ENCODE measurements at regions not wholly inside any gene's neighbourhood (a gene's known extent, or its start where the extent isn't known, plus 50 kb on each side); places are given as distances from the start of the nearest gene placed in this dataset.

DNA sequence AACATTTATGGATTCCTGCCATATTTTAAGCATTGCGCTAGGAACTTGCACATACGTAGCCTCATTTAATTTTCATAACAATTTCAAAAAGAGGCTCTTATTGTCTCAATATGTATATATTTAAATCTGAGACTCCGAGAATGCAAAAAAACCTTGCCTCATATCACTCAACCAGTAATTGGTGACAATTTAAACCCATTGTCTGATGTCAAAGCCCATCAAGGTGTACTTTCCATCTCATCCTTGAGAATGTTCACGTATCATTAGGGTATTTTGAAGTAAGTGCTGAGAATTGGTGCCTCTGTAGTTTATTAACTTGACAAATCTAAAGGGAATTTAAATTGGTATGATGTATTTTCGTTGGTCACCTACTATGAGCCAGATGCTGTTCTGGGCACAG, 136.5 kb downstream of the FAM76B start:
- TF ChIP-seq, protein P1, sequence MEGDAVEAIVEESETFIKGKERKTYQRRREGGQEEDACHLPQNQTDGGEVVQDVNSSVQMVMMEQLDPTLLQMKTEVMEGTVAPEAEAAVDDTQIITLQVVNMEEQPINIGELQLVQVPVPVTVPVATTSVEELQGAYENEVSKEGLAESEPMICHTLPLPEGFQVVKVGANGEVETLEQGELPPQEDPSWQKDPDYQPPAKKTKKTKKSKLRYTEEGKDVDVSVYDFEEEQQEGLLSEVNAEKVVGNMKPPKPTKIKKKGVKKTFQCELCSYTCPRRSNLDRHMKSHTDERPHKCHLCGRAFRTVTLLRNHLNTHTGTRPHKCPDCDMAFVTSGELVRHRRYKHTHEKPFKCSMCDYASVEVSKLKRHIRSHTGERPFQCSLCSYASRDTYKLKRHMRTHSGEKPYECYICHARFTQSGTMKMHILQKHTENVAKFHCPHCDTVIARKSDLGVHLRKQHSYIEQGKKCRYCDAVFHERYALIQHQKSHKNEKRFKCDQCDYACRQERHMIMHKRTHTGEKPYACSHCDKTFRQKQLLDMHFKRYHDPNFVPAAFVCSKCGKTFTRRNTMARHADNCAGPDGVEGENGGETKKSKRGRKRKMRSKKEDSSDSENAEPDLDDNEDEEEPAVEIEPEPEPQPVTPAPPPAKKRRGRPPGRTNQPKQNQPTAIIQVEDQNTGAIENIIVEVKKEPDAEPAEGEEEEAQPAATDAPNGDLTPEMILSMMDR (IDR thresholded peaks at IDR 0.05) = no peak
- no peak for TF ChIP-seq ZFX (IDR thresholded peaks at IDR 0.05; ENCODE audit: borderline replicate concordance)
